Brain microvascular endothelial cell (primary cell): ENCODE measurements at regions not wholly inside any gene's neighbourhood (a gene's known extent, or its start where the extent isn't known, plus 50 kb on each side); places are given as distances from the start of the nearest gene placed in this dataset.

Source experiments
- DNase-seq: peaks from one replicate; pipeline ENCODE4 v3.0.0-alpha.2; 2020
- H3K27ac ChIP-seq: fragments of 250-450 bp; sonication (Bioruptor Pico); 2 replicates; pipeline ENCODE4 v1.5.1; 2020; ENCODE audit warnings: mild to moderate bottlenecking, moderate library complexity
- H3K27me3 ChIP-seq: fragments of 250-450 bp; sonication (Bioruptor Pico); replicated peaks from 2 replicates; pipeline ENCODE4 v1.5.1; 2020; ENCODE audit warnings: mild to moderate bottlenecking
- H3K36me3 ChIP-seq: fragments of 250-450 bp; sonication (Bioruptor Pico); replicated peaks from 2 replicates; pipeline ENCODE4 v1.5.1; 2020; ENCODE audit warnings: mild to moderate bottlenecking
- H3K4me3 ChIP-seq: 2 replicates; pipeline ENCODE4 v1.5.1; 2011; ENCODE audit warnings: low read depth, mild to moderate bottlenecking, control low read depth, low read length, moderate library complexity
- CTCF ChIP-seq: IDR thresholded peaks from 2 replicates; pipeline ENCODE4 v1.5.1; 2011; ENCODE audit warnings: low read depth, mild to moderate bottlenecking, moderate library complexity, low read length, control low read depth, inconsistent platforms; ENCODE audit errors: missing control alignments
- in situ Hi-C: cut with HindIII; loops from 2 replicates; pipeline ENCODE4 v1.10.0; 2017; ENCODE audit warnings: low sequenced_read_pairs, low pct_ligation_motif_present

DNA sequence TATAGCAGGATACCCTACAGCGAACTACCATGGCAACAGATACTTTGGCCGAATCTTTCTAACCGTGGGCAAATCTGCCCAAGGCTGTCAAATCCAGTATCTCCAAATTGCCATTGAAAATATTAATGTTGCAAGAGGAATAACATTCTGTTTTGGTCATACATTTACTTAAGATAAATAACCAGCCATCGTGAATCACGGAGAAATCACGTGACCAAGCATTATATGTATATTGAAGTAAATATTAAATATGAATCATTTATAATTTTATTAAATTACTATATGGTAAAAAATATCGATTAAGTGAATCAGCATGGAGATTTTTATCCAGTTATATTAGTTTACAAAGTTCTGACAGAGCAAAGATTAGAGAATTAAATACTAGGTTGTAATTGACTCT lies 714.6 kb upstream of the GJE1 start:
- in situ Hi-C loops: no loop called here
- no peaks in the 10 kb centered on the region for H3K27me3 ChIP-seq

DNA sequence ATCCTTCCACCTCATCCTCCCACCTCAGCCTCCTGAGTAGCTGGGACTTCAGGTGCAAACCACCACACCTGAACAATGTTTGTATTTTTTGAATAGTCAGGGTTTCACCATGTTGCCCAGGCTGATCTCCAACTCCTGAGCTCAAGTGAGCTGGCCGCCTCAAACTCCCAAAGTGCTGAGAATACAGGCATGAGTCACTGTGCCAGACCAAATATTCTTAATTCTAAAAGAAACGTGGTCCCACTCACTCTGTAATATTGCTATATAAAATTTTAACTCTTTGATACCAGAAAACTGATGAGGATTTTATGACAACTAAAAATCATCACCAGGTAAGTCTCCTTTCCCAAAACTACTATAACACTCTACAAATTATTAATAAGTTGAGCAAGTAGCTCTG lies 716.8 kb upstream of the GJE1 start:
- DNase-seq: peak; percentile 21
- Histone ChIP-seq H3K36me3 (no peaks in the 10 kb centered on the region), H3K27ac (no peak overlapping the region), H3K4me3 (no peak overlapping the region), H3K27me3 (no peaks in the 10 kb centered on the region)
- TF ChIP-seq CTCF: no peak
- in situ Hi-C loops: no loop called here

More for the DNA sequence above, 714.6 kb upstream of the GJE1 start:
- H3K36me3 ChIP-seq: no peaks in the 10 kb centered on the region
- no peak for DNase-seq
- no peak overlapping the region for H3K4me3 ChIP-seq
- no peak for TF ChIP-seq CTCF
- H3K27ac ChIP-seq: no peak overlapping the region

DNA sequence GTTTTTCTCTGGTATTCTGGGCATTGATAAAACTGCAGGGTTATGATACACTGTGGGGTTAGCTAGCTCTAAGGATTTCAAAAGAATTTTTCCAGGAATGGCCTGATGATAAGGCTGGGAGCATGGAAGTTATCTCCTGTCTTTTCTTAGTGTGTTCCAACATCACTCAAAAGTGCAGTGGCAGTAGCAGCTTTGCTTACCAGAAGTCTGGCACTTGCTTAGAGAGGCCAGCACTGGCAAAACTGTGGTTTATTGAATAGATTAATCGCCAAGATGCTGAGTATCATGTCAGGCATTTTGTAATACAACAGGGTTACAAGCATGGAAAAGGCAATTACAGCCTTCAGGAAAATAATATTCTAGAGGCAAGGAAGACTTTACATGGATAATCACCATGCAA lies 719.5 kb upstream of the GJE1 start:
- H3K36me3 ChIP-seq: no peaks in the 10 kb centered on the region

GRCh38 chr6:141406761-141407160 lies 726.0 kb upstream of the GJE1 start:
- H3K27me3 ChIP-seq: no peaks in the 10 kb centered on the region
- no peak for DNase-seq
- no peak for TF ChIP-seq CTCF
- no peak overlapping the region for H3K27ac ChIP-seq
- H3K36me3 ChIP-seq: no peaks in the 10 kb centered on the region
- in situ Hi-C loops: no loop called here
- no peak overlapping the region for H3K4me3 ChIP-seq

More for the DNA sequence above, 719.5 kb upstream of the GJE1 start:
- Histone ChIP-seq H3K27ac (no peak overlapping the region), H3K4me3 (no peak overlapping the region), H3K27me3 (no peaks in the 10 kb centered on the region)
- no peak for TF ChIP-seq CTCF
- no peak for DNase-seq
- in situ Hi-C loops: no loop called here

DNA sequence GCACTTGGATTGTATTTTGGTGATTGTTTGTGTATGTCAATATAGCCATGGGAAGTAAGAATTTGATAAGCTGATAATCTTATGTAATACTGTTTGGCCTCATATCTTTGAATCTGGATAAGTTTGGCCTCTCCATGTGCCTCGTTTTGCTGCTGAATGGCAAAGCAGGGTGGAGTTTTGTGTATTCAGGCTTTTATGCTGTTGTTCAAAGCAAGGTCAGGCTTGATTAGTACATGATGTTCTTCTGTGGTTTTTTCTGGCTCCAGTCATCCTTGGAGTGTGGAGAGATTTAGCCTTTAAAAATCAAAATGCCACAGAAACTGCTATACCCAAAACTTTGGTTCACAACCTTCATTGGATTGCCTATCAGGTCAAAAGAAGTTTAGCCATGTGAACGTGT lies 728.9 kb upstream of the GJE1 start:
- Histone ChIP-seq H3K27ac (no peak overlapping the region), H3K4me3 (no peak overlapping the region), H3K36me3 (no peaks in the 10 kb centered on the region), H3K27me3 (no peaks in the 10 kb centered on the region)
- in situ Hi-C loops: no loop called here
- no peak for TF ChIP-seq CTCF
- no peak for DNase-seq

DNA sequence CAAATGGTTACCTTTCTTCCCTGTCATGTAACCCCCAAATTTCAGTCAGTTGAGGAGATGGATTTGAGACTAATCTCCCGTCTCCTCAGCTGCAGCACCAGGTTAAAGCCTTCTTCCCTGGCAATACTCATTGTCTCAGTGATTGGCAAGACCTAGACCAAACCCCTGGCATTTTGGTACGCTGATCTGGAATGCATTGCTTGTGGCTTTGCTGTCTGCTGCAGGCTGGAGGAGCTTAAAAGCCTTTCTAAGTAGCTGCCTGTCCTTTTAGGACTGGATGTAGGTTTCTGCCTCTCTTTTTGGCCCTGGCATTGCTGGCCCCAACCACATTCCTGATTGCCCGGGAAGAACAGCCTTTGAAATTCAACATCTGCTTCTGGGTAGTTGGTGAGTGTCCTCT lies 729.6 kb upstream of the GJE1 start:
- no peak overlapping the region for H3K4me3 ChIP-seq
- TF ChIP-seq CTCF: no peak
- DNase-seq: no peak
- in situ Hi-C loops: no loop called here
- H3K27me3 ChIP-seq: no peaks in the 10 kb centered on the region
- H3K36me3 ChIP-seq: no peaks in the 10 kb centered on the region
- no peak overlapping the region for H3K27ac ChIP-seq
